ENCODE measurements at regions not wholly inside any gene's neighbourhood (a gene's known extent, or its start where the extent isn't known, plus 50 kb on each side); places are given as distances from the start of the nearest gene placed in this dataset.
"Not testable (repeated sequence)": the region's sequence is repeated elsewhere in the genome, so short reads cannot be mapped to it uniquely, and the experiment has no call there.

DNA sequence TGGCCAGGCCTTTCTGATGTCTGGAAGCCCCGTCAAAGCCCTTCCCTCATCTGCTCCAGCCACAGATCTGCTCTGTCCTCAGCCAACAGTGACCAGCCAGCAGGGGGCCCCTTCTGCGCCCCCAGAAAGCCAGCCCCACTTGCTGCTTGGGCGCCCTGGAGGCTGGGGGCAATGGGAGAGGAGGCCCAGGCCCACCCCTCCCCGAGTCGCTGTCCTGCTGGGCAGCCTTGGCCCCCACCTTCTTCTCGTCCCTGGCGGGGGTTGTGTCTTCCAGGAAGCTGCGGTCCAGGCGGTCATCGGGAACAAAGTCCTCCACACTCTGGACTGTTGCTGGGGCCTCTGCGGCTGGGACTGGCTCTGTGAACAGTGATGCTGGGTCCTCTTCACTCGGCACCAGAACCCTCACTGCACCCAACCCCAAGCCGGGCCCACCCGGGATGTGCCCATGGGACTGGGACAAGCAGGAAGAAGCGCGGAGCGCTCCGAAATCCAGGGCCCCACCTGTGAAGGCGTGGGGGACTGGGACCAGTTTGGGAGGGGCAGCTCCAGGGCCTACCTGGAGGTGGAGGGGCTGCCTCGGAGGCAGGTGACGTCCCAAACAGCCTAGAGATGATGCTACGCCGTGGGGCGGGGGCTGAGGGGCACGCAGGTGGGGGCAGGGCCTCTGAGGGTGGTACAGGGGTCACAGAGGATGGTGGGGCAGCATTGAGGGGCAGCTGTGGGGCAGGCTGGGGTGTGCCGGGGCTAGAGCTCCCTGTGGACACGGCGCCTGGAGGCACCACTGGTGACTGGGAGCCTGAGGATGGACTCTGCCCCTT, 257.6 kb downstream of the ANKRD30B start:
- in situ Hi-C loops (cut with HindIII; ENCODE audit: low sequenced_read_pairs) = no loop called here

DNA sequence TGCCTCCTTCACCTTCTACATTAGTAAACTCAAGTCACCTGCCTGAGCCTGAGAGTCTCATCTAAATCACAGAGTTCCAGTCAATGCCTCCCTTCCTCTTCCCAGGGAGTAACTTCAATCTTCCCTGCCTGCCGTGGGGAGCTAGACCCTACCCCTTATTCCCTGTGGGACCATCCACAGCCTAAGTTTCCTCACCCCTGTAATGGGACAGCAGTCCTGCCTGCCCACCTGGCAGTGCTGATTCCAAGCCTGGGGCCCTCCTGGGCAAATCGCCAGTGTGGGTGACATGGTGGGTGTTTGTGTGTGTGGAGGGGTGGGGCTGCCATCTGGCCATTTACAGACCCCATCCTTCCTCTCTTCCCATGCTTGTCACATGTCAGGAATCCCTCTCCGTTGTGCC, 258.6 kb downstream of the ANKRD30B start:
- in situ Hi-C loops (cut with HindIII; ENCODE audit: low sequenced_read_pairs); DNase-seq (ENCODE audit: low read depth); H3K4me3 ChIP-seq (ENCODE audit: low read depth, low read length): not testable (repeated sequence)

More for the DNA sequence above, 257.6 kb downstream of the ANKRD30B start:
- TF ChIP-seq, protein P1, sequence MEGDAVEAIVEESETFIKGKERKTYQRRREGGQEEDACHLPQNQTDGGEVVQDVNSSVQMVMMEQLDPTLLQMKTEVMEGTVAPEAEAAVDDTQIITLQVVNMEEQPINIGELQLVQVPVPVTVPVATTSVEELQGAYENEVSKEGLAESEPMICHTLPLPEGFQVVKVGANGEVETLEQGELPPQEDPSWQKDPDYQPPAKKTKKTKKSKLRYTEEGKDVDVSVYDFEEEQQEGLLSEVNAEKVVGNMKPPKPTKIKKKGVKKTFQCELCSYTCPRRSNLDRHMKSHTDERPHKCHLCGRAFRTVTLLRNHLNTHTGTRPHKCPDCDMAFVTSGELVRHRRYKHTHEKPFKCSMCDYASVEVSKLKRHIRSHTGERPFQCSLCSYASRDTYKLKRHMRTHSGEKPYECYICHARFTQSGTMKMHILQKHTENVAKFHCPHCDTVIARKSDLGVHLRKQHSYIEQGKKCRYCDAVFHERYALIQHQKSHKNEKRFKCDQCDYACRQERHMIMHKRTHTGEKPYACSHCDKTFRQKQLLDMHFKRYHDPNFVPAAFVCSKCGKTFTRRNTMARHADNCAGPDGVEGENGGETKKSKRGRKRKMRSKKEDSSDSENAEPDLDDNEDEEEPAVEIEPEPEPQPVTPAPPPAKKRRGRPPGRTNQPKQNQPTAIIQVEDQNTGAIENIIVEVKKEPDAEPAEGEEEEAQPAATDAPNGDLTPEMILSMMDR (IDR thresholded peaks at IDR 0.05; ENCODE audit: low read depth, low read length, missing control alignments) = no peak
- no peak overlapping the region for H3K4me3 ChIP-seq (ENCODE audit: low read depth, low read length)
- no peak for DNase-seq (ENCODE audit: low read depth)

DNA sequence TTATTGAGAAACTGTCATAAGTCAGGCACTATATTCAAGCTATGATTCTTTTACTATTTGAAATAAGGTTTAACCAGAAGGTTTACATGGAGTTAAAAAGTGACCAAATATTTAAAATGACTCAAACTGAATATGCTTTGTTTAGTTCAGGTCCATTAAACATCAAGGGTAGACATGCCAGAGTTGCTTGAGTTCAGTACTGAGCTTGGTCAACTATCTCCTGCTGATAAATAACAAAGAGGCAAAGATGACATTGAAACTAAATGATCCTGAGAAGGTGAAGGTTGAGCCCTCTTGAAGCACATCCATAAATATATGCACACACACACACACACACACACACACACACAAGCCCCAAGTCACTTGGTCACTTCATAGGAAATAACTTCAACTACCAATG, 278.1 kb downstream of the ANKRD30B start:
- H3K4me3 ChIP-seq (ENCODE audit: low read depth, low read length); DNase-seq (ENCODE audit: low read depth); in situ Hi-C loops (cut with HindIII; ENCODE audit: low sequenced_read_pairs): not testable (repeated sequence)

DNA sequence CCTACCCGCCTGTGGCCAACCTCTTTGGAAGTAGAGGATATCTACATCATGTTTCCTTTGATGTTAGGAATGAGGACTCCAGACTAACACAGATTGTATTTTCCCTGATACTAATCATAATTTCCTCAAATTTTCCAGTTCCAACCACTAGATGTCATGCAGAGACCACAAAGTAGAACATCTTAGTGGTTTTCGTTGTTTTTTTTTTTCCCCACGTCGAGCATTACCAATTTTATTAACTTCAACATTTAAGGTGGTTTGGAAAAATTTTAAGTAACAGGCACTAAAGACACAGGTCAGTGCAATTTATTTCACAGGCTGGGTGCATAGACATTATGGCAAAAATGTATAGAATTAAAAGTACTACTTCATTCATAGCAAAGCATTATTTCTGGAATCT, 280.1 kb downstream of the ANKRD30B start:
- H3K4me3 ChIP-seq (ENCODE audit: low read depth, low read length); DNase-seq (ENCODE audit: low read depth); in situ Hi-C loops (cut with HindIII; ENCODE audit: low sequenced_read_pairs): not testable (repeated sequence)

DNA sequence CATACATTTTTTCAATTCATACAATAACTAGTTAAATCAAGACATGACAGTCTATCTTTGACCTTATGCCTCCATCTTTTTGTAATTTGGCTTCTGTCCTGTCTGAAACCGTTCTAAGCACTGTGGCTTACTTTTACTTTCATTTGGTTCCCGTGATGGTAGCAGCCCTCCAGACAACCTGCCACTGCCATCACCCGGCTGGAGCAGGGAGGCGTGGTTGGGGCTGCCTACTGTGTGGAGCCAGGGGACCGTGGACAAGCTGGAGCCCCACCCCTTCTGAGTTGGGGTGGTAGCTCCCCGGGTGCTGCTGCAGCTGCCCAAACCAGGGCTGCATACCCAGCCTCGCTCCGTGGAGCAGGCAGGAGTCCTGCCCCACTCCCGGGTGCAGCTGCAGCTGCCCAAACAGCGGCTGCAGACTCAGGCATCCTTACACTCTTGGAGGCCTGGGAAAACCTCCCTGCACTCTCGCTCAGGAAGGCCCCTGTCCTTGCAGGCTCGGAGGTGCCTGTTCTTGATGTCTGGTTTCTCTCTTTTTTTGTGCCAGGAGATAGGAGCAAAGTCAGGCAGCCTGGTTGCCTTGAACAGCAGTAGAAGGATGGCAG, 312.4 kb downstream of the ANKRD30B start:
- H3K4me3 ChIP-seq (ENCODE audit: low read depth, low read length); DNase-seq (ENCODE audit: low read depth); in situ Hi-C loops (cut with HindIII; ENCODE audit: low sequenced_read_pairs): not testable (repeated sequence)

DNA sequence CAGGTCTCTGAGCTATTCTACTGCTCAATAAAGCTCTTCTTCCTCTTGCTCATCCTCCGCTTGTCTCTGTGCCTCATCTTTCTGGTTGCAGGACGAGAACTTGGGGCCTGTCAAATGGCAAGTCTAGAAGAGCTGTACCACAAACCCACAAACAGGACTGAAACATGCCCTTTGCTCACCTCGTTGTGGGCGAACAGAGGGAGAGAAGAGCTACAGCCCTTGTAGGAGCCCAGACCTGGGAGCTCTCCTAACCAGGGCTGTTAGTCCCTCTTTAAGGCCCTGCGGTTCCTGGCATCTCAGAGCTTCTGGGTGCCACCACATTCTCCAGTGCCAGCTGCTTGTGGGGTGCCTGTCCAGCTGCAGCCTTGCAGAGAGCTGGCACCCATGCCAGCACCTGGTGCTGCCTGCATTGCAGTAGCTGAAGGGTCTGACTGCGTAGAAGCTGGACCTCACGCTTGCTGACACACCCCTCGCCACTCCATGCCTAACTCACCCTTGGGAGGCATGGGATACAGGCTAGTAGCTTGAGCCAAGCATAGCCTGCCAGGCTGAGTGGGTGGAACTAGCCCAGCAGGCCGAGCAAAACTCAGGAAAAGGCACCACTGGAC, 313.4 kb downstream of the ANKRD30B start:
- in situ Hi-C loops (cut with HindIII; ENCODE audit: low sequenced_read_pairs); DNase-seq (ENCODE audit: low read depth); H3K4me3 ChIP-seq (ENCODE audit: low read depth, low read length): not testable (repeated sequence)

DNA sequence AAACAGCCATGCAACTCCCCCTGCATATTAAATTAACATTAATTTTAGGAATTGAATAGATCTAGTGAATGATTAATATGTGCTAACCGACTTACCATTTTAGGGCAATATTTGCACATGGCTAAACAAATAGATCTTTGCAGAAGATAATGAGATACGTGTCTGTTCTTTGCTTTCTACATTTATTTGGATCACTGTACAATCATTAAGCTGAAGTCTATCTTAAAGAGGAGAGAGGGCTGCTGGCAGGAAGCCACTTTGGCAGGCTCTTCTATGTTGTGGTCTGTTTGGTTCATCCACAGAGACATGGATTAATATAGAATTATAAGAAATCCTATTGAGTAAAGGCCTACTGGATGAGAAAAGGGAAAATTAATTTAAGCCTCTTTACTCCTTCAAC, 318.5 kb downstream of the ANKRD30B start:
- DNase-seq (ENCODE audit: low read depth); in situ Hi-C loops (cut with HindIII; ENCODE audit: low sequenced_read_pairs); H3K4me3 ChIP-seq (ENCODE audit: low read depth, low read length): not testable (repeated sequence)

DNA sequence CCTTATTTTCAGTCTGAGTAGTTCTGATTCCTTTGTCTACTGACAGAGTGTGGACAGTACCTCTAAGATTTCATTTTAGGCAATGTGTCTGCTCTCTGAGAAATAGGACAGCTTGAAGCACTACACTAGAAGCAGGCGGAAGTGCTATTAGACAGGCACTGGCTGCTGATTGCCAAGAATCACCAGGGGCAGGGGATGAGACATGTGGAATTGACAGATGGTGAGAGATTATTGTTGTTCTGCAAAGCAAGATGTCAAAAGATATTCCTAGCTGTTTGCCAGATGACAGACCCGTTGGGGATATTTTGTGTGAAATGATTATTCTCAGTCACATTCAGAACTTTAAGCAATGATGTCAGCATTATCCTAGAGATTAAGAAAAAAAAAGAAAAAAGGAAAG, 323.3 kb downstream of the ANKRD30B start:
- H3K4me3 ChIP-seq (ENCODE audit: low read depth, low read length); in situ Hi-C loops (cut with HindIII; ENCODE audit: low sequenced_read_pairs); DNase-seq (ENCODE audit: low read depth): not testable (repeated sequence)

All from astrocyte of the cerebellum (primary cell).